Stimulated activated CD4-positive, alpha-beta T cell treated with anti-CD3 and anti-CD28 coated beads, TNF-alpha, amount 100 ng/mL, for 4 hours (primary cell): ENCODE measurements at regions not wholly inside any gene's neighbourhood (a gene's known extent, or its start where the extent isn't known, plus 50 kb on each side); places are given as distances from the start of the nearest gene placed in this dataset.
"Not testable (repeated sequence)": the region's sequence is repeated elsewhere in the genome, so short reads cannot be mapped to it uniquely, and the experiment has no call there.

Source experiments
- DNase-seq, 3 experiments: peaks; one replicate each; pipeline ENCODE4 v3.0.0-alpha.2; 2020; ENCODE audit warnings: low read depth in 3 of 3

DNA sequence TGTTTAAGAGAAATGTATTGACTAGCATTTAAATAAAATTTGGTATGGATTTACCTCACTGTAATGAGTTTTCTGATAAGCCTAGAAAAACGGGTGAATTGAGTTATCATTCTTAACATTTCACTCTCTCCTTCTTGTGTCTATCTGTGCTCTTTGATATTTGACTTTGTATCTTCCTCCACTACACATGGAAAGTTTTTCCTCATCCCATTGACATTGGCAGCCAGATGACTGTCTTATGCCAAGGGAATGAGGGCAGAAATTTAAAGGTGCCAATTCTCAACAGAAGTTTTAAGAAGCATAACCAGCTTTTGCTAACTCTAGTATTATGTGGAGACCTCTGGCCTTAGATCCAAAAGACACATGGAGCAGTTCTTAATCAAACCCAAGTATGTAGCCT, 376.6 kb downstream of the DSEL start:
- DNase-seq, result no peak

DNA sequence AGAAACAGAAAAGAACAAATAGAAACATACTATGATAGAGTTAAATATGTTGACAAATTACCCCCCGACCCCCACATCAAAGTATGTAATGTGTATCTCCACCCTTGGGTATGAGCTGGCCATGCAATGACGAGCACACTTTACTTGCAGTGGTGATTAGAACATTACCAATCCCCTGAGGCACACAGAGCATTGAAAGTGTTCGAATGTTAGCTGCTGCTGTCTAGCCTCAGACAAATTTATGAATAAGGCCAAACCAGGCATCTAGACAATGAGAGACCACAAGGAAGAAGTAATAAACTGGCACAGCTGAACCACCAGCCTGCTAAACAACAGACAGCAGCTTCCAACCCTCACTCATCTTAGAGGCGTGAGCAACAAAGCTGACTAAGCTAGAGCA, 380.5 kb downstream of the DSEL start:
- DNase-seq, result no peak

DNA sequence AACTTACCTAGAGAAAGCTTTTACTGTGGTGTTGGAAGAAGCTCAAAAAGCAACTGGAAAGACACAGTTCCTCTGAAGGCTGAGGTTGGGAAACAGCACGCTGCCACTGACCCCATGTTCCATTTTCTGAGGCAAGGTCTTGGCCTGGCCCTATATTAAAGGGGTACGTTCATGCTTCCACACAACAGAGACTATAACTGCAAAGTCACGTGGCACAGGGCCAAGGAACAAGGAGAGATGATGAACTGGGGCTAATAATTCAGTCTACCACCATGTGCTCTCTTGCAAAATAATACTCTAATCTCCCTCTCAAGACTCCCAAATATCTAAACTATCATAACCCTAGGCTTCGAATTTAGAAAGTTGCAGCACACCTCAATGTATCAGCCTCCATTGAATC, 381.6 kb downstream of the DSEL start:
- DNase-seq, result no peak

DNA sequence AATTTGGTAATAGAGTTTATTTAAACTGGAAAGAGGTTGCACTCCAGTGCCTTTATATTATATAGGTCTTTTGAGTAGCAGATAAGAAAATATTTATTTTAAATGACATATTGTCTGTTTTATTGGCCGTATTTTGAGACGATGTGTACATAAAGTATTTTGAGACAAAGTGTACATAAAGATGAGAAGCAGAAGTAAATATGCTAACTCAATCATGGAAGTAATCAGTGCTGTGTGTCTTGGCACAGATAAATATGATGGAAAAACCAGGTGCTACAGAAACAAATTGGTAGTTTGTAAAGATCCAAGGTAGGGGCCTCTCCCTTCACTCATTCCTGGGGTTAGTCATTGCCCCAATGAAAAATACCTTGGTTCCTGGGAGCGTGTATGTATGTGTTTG, 382.9 kb downstream of the DSEL start:
- DNase-seq, result no peak

DNA sequence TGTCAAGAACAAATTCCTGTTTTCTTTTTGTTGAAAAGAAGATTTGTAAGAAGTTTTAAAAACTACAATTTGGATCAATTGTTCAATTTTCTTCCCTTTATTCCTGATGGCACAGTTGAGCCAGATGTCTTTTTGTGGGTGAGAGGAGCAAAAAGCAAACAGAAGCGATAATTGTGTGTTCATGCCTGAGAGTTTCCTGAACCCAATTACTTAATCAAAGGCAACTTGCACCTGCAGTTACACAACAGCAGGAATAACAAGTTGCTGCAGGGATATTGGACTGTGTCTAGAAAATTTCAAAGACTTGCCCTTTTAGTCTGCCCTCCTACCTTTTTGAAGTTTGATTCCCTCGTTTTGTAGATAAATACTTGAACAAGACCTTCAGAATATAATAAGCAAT, 383.6 kb downstream of the DSEL start:
- no peak for DNase-seq

DNA sequence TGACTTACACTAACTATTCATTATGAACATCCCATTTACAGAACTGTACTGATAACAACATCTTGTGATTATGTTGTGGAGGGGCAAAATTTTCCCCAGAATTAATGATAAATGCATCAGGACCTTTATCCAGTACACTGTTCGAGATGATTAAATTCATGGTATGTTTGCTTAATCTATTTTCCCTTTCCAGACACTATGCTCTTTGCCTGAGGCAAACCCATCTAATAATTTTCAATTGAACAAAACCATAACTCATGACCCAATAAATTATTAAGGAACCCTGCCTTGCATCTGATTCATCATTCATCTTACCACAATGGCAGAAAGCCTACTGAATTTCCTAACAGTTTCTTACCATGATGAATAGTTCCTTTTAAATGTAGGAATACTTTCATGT, 385.0 kb downstream of the DSEL start:
- no peak for DNase-seq

DNA sequence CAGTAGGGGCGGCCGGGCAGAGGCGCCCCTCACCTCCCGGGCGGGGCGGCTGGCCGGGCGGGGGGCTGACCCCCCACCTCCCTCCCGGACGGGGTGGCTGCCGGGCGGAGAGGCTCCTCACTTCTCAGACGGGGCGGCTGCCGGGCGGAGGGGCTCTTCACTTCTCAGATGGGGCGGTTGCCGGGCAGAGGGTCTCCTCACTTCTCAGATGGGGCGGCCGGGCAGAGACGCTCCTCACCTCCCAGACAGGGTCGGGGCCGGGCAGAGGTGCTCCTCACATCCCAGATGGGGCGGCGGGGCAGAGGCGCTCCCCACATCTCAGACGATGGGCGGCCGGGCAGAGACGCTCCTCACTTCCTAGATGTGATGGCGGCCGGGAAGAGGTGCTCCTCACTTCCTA, 389.8 kb downstream of the DSEL start:
- not testable (repeated sequence) for DNase-seq

DNA sequence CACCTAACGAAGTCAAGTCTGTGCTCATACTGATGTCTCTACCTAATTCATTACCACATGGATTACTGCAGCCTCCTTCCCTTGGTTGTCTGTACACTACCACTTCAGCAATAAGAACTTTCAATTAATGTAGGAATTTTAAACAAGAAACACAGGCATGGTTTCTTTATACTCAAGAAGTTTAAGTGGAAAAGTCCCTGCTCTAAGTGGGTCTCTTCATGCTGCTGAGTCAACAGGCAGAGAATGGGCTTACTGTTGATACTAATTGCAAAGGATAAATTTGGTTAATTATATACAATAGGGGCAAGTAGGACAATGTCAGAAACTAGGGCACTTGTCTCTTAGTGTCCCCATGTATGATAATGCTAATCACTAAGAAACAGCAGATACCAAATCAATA, 392.6 kb downstream of the DSEL start:
- DNase-seq, result no peak

DNA sequence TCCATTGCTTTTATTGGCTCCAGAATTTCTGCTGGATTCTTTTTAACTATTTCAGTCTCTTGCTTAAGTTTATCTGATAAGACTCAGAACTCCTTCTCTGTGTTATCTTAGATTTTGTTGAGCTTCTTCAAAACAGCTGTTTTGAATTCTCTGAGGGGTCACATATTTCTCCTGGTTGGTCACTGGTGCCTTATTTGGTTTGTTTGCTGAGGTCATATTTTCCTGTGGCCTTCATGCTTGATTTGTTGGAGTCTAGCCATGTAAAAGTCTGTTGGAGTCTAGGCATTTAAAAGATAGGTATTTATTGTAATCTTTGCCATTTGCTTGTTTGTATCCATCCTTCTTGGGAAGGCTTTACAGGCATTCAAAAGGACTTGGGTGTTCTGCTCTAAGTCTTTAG, 398.7 kb downstream of the DSEL start:
- DNase-seq, result no peak

DNA sequence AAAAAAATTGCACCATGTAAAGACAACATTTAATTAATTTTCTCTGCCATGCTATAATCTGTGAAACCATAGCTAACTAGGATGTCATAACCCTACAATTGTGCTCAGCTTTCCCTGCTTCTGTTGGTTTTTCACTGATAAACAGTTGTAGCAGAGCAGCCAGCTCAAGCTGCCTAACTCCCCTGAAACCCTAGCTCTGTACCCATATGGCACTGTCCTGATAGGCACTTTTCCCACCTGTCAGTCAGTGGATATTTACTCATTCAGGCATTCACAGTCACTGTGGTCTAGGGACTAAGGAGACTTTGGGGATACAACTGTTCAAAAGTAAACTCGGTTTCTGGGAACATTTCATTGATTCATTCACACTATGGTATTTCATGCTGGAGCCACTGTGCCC, 407.0 kb downstream of the DSEL start:
- no peak for DNase-seq

DNA sequence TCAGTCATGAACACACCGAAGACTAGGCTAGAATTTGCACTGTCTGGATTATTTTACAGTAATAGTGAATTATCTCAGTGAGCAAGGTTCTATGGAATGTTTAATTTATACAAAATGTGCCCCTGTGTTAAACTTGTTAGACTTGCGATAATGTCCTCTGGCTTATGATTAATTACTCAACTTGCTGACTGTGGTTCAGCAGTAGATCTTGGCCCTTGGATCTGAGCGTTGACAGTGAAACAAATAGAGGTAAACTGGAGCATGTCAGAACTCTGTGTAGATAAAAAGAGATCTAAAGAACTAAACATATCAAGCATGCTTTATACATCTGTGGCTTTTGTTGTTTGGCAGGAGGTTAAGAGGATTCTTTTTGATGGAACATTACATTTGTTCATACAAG, 407.6 kb downstream of the DSEL start:
- DNase-seq, result no peak

DNA sequence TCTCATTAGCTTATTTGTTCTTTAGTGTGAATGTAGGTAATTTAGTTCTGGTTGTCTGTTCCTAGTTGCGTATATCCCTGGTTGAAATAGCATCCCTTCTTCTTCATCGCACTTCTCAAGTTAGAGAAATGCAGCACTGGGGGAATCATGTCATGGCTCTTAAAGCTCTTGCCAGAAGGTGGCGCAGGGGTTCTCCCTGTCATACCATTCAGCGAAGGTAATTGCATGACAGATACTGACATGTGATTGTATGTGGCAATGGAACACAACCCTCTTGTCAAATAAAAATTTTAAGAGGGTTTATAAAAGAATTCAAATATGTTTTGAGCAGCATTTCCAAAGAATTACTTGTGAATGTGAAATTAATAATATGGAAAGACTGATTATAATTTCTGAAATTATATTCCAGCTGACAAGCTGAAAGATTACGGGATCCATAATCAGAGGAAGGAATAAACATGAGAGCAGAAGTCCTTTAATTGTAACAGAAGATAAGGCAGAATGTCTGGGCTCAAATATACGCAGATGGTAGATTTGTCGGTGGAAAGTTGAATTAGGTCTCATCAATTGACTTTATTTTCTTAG, 411.7 kb downstream of the DSEL start:
- DNase-seq, result no peak

DNA sequence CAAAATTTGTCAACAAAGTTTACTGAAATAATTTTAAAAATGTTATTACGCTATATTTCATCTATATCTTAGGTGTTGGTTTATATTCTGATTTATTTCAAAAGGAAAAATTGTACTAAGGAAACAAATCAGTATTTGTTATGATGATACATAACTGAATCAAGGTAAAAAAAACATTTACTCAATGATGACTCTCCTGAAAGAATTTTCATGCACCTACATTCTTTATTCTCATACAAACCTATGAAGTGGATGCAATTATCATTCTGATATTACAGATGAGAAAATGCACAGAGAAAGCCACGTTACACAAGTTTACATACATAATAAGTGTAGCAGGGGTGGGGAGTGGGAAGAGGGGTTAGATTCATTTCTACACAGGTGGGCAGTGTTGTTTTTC, 422.4 kb downstream of the DSEL start:
- DNase-seq, result no peak

DNA sequence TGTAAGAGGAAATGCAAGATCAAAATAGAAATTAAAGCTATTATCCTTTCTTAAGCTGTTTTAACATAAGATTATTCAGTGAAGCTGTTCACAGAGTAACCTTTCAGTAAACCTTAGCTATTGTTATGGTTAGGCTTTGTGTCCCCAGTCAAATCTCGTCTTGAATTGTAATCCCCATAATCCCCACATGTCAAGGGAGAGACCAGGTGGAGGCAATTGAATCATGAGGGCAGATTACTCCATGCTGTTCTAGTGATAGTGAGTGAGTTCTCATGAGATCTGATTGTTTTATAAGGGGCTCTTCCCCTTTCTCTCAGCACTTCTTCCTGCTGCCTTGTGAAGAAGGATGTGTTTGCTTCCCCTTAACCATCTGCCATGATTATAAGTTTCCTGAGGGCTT, 424.4 kb downstream of the DSEL start:
- no peak for DNase-seq

DNA sequence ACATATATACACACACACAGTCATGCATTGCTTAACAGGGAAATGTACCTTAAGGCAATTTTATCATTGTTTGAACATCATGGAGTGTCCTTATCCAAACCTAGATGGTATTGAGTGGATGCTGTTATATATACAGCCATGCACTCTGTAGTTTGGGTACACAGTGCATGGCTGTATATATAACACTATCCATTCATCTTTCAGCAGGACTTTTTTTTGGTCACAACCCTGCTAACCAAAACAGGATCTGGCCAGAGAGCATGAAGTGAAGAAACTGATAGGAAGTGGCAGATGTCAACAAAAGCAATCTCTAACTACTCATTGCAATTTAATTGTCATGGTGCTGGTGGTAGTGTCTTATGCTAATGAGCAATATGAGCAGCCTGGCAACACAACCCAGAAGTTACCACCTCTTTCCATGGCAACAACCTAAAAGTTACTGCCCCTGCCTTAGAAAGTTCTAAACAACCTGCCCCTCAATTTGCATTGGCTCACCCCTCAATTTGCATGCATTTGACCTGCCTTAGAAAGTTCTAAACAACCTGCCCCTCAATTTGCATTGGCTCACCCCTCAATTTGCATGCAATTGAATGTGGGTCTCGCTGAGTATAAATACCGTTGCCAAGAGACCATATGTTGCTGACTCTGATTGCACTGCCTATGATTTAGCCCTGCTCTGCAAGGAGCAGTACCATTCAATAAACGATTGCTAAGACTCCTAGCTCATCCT, 434.9 kb downstream of the DSEL start:
- DNase-seq, result no peak

DNA sequence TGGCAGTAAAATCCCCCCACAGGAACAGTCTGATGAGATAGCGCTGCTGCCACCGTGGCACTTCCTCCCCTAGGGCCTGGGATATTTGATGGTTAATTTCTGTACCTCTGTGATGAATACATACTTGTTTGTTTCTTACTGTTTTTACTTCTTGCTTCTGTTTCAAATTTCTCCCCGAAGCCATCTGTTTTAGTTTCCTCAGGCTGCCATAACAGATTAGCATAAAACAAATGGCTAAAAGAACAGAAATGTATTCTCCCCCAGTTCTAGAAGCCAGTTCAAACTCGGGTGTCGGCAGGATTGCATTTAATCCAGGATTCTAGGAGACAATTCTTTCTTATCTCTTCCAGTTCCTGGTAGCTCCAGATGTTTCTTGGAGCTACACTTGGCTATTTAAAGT, 435.9 kb downstream of the DSEL start:
- DNase-seq, result no peak

DNA sequence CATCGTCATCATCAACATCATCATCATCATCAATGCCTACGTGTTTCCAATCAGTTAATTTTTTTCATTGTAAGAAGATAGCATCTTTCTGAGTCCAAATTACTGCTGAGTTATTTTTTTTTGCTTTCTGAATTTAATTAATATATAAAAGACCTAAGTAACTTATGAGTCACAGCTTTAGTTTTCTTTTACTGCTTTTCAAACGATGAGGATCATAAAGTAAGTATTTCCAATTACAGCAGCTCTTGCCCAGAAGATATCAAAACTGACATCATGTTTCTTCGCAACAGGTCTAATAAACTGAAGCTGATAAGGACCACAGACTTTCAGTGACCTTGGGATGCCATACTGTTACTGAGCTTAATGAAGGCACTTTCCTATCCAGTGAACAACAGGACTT, 442.2 kb downstream of the DSEL start:
- no peak for DNase-seq

DNA sequence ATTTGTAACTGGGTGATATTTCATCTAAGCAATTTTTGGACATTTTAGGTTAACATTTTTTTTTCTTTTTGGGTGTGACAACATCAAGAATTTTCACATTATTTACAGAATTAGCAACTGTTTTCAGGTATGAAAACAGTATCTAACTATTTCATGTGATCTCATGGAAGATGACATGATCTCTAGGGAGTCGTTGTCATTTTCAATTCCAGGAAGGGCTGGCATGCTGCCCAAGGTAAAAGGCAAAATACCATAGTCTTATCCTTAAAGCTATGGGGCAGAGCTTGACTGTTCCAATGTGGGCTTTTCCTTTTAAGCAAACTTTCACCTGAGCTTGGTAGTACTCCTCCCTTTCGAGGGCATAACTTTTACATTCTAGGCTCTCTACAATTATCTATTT, 443.7 kb downstream of the DSEL start:
- no peak for DNase-seq

DNA sequence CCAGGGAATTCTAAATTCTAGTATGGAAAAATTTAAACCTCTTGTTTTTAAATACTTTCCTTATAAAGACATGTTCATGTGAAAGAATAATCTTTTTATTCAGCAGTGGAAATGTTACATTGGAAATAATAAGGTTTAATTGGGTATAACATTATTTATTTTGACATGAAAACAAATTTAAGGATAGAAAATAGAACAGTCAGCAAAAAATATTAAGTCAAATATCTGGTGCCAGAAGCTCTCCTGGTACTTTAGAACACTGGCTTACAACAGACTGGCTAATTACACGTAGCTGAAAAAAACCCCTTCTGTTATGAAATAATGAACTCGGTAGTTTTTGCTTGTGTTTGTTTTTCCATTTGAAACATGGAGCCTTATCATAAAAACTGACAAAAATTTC, 447.9 kb downstream of the DSEL start:
- DNase-seq, result no peak

DNA sequence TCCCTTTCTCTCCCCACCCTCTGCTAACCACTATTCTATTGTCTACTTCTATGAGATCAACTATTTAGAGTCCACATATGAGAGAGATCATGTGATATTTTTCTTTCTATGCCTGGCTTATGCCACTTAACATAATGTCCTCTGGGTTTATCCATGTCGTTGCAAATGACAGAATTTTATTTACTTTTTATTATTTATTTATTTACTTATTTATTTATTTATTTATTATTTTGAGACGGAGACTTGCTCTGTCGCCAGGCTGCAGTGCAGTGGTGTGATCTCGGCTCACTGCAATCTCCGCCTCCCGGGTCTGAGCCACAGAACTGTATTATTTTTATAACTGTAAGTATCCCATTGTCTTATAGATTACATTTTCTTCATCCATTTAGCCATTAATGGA, 443.4 kb upstream of the CDH19 start:
- no peak for DNase-seq

DNA sequence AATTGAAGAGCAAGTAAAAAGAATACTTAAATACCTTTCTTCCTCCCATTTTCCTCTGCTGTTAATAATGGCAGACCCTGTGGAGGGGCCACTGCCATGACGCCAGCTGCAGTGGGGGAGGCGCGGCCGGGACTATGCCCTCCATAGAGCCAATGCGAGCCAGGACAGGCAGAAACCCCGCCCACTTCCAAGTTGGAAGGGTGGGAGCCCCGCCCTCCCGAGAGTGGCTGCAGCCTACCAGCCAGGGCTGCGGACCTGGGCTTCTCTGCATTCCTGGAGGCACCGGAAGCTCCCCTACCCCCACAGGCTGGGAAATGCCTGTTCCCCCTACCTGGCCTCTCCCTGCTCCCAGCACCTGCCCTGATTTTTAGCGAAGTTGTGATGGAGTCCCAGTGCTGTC, 439.4 kb upstream of the CDH19 start:
- DNase-seq, result no peak

DNA sequence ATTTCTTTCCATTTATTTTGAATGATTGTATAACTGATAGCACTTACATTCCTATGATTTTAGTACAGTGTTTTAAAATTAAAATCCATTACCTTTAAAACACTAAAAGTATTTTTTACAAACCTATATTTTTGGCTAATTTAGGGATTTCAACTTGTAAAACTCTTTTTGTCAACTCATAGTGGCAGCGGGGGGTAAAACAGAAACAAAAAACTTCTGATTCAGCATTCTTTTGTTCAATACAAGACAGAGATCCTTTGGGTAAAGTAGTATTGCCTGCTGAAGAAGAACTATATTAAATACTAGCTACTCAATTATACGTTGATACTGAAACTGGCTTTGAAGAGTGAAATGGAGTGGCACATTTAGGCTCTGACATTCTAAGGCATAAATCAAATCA, 437.4 kb upstream of the CDH19 start:
- no peak for DNase-seq

DNA sequence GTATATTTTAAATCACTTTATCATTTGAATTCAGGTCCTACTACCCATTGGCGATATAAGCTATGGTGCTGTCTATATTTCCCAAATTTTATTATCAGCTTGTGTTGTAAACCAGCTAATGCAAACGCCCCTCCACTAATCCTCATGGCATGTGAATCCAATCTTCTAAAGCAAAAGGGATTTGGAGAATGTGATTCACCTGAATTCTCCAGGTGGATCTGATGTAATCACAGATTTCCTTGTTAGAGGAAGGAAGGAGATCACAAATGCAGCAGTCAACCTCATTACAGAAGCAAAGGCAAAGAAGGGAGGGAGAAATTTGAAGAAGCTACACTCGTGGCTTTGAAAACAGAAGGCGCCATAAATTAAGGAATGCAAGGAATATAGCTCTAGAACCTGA, 431.1 kb upstream of the CDH19 start:
- no peak for DNase-seq

DNA sequence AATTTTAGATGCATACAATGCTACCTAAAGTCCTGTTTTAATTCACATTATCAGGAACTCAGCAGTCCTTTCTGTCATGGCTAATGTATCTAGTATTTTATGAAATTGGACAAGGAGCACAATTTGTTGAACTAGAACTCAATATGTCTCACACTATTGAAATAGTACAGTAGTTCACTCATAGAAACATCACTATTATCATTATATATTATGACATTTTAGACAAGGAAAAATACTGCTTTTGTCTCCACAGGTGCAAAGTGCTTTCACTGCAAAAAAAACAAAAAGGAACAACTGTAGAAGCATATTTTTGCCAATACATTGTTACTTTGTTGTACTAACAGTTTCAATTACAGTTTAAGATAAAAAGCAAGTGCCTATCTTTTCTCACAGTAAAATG, 419.2 kb upstream of the CDH19 start:
- no peak for DNase-seq
